CD14-positive monocyte (primary cell): ENCODE measurements at regions not wholly inside any gene's neighbourhood (a gene's known extent, or its start where the extent isn't known, plus 50 kb on each side); places are given as distances from the start of the nearest gene placed in this dataset.
"Not testable (repeated sequence)": the region's sequence is repeated elsewhere in the genome, so short reads cannot be mapped to it uniquely, and the experiment has no call there.

ENCODE experiments used
- DNase-seq, 3 donors: peaks; one replicate each; pipeline ENCODE4 v3.0.0-alpha.2; 2011 to 2022
- H2AFZ ChIP-seq: 2 replicates; pipeline ENCODE4 v1.6.0; 2012; ENCODE audit warnings: mild to moderate bottlenecking, low read depth, low read length, inconsistent platforms; ENCODE audit not compliant: insufficient read depth, poor library complexity, severe bottlenecking
- H3K27ac ChIP-seq, 2 donors: 1 replicate in 1 of 2; 2 replicates in 1 of 2; pipeline ENCODE4 v1.5.1; 2012 to 2013; ENCODE audit warnings: low read length in 2 of 2, control low read depth in 1 of 2, inconsistent platforms in 1 of 2, low read depth in 1 of 2, mild to moderate bottlenecking in 1 of 2
- H3K27me3 ChIP-seq, 2 donors: one replicate each; pipeline versions ENCODE4 v1.6.0 to v1.6.1; 2011 to 2013; ENCODE audit warnings: low read length in 2 of 2; ENCODE audit not compliant: control insufficient read depth in 2 of 2, insufficient read depth in 2 of 2
- H3K36me3 ChIP-seq, 2 donors: replicated peaks in 1 of 2; 1 replicate in 1 of 2; 2 replicates in 1 of 2; pipeline versions ENCODE4 v1.5.1 to v1.6.1; 2012 to 2013; ENCODE audit warnings: low read length in 2 of 2, control low read depth in 1 of 2, inconsistent platforms in 1 of 2, mild to moderate bottlenecking in 1 of 2; ENCODE audit not compliant: insufficient read depth in 2 of 2, control insufficient read depth in 1 of 2
- H3K4me1 ChIP-seq, 2 donors: 1 replicate in 1 of 2; 2 replicates in 1 of 2; pipeline versions ENCODE4 v1.5.1 to v1.6.1; 2012 to 2013; ENCODE audit warnings: low read length in 2 of 2, control low read depth in 1 of 2, inconsistent platforms in 1 of 2, mild to moderate bottlenecking in 1 of 2, moderate library complexity in 1 of 2; ENCODE audit not compliant: insufficient read depth in 2 of 2, control insufficient read depth in 1 of 2
- H3K4me2 ChIP-seq: replicated peaks from 2 replicates; pipeline ENCODE3; 2012; ENCODE audit warnings: low read length, moderate library complexity, mild to moderate bottlenecking; ENCODE audit not compliant: poor library complexity, severe bottlenecking; ENCODE audit errors: extremely low read depth
- H3K4me3 ChIP-seq, 3 experiments: fragments of 200-600 bp in 1 of 3; sonication (generic) in 1 of 3; replicated peaks in 1 of 3; 1 replicate in 2 of 3; 2 replicates in 1 of 3; pipeline ENCODE4 v1.5.1; 2011 to 2013; ENCODE audit warnings: low read length in 3 of 3, mild to moderate bottlenecking in 3 of 3, control low read depth in 2 of 3, low read depth in 2 of 3, inconsistent platforms in 1 of 3, moderate library complexity in 1 of 3
- H3K79me2 ChIP-seq: 2 replicates; pipeline ENCODE4 v1.6.0; 2012; ENCODE audit warnings: mild to moderate bottlenecking, control low read depth, inconsistent platforms, low read length, moderate library complexity; ENCODE audit not compliant: insufficient read depth
- H3K9ac ChIP-seq: 2 replicates; pipeline ENCODE4 v1.6.0; 2017; ENCODE audit warnings: low read length, mild to moderate bottlenecking; ENCODE audit not compliant: insufficient read depth, poor library complexity, severe bottlenecking
- H3K9me3 ChIP-seq, 2 donors: replicated peaks in 1 of 2; 1 replicate in 1 of 2; 2 replicates in 1 of 2; pipeline versions ENCODE4 v1.5.1 to v1.6.1; 2012 to 2013; ENCODE audit warnings: low read length in 2 of 2, control low read depth in 1 of 2; ENCODE audit not compliant: control insufficient read depth in 1 of 2, insufficient read depth in 1 of 2
- H4K20me1 ChIP-seq: 2 replicates; pipeline ENCODE4 v1.6.0; 2012; ENCODE audit warnings: mild to moderate bottlenecking, low read length, control low read depth, moderate library complexity; ENCODE audit not compliant: insufficient read depth
- H3K27ac Mint-ChIP-seq, 7 donors: one replicate each; pipeline ENCODE4 v1.8.0; 2020; ENCODE audit warnings: mild to moderate bottlenecking in 7 of 7, mixed read lengths in 7 of 7, moderate library complexity in 6 of 7, inconsistent platforms in 2 of 7
- H3K27me3 Mint-ChIP-seq, 3 donors: one replicate each; pipeline ENCODE4 v1.8.0; 2021 to 2022; ENCODE audit warnings: low read depth in 3 of 3, mild to moderate bottlenecking in 3 of 3, mixed read lengths in 3 of 3, moderate library complexity in 3 of 3, inconsistent platforms in 1 of 3
- H3K36me3 Mint-ChIP-seq, 2 donors: one replicate each; pipeline ENCODE4 v1.8.0; 2020; ENCODE audit warnings: mixed read lengths in 2 of 2, inconsistent platforms in 1 of 2, mild to moderate bottlenecking in 1 of 2
- H3K4me1 Mint-ChIP-seq: one replicate; pipeline ENCODE4 v1.8.0; 2020; ENCODE audit warnings: mild to moderate bottlenecking, mixed read lengths
- H3K4me3 Mint-ChIP-seq, 2 donors: one replicate each; pipeline ENCODE4 v1.8.0; 2020; ENCODE audit warnings: mild to moderate bottlenecking in 2 of 2, mixed read lengths in 2 of 2, moderate library complexity in 1 of 2
- H3K9me3 Mint-ChIP-seq, 7 donors: one replicate each; pipeline ENCODE4 v1.8.0; 2020 to 2022; ENCODE audit warnings: mixed read lengths in 7 of 7, mild to moderate bottlenecking in 6 of 7, moderate library complexity in 6 of 7, inconsistent platforms in 2 of 7
- WGBS: methylation state at CpG from one replicate; pipeline ENCODE4 v1.1.5; 2013; ENCODE audit warnings: missing lambda C conversion rate; ENCODE audit not compliant: insufficient coverage; 5-methylcytosine and 5-hydroxymethylcytosine counted together
- intact Hi-C, 2 donors: fragments of 100-400 bp; cut with micrococcal nuclease; formaldehyde crosslinking; loops; one replicate each; pipeline versions ENCODE4 v1.15.0 to v1.15.1; 2023

DNA sequence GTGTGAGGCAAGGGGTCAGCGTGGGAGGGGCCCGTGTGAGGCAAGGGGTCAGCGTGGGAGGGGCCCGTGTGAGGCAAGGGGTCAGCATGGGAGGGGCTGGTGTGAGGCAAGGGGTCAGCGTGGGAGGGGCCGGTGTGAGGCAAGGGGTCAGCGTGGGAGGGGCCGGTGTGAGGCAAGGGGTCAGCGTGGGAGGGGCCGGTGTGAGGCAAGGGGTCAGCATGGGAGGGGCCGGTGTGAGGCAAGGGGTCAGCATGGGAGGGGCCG lies 119.2 kb downstream of the SEPTIN14 start:
- H3K36me3 ChIP-seq, H3K4me2 ChIP-seq, H3K27ac Mint-ChIP-seq, intact Hi-C loops, H3K4me1 ChIP-seq, H2AFZ ChIP-seq, H4K20me1 ChIP-seq, DNase-seq, H3K36me3 Mint-ChIP-seq, H3K4me3 ChIP-seq, H3K79me2 ChIP-seq, H3K4me3 Mint-ChIP-seq, H3K27ac ChIP-seq, H3K9ac ChIP-seq, H3K4me1 Mint-ChIP-seq, H3K27me3 ChIP-seq, H3K27me3 Mint-ChIP-seq: not testable (repeated sequence)
- H3K9me3 ChIP-seq, result peaks cover 5 to 17% of the 10 kb centered on the region in 2 donors
- peaks cover 0 to 20% (median 10%) of the 10 kb centered on the region in 7 donors for H3K9me3 Mint-ChIP-seq
- WGBS, result 95% methylated on average over 12 of the region's 12 CpGs

DNA sequence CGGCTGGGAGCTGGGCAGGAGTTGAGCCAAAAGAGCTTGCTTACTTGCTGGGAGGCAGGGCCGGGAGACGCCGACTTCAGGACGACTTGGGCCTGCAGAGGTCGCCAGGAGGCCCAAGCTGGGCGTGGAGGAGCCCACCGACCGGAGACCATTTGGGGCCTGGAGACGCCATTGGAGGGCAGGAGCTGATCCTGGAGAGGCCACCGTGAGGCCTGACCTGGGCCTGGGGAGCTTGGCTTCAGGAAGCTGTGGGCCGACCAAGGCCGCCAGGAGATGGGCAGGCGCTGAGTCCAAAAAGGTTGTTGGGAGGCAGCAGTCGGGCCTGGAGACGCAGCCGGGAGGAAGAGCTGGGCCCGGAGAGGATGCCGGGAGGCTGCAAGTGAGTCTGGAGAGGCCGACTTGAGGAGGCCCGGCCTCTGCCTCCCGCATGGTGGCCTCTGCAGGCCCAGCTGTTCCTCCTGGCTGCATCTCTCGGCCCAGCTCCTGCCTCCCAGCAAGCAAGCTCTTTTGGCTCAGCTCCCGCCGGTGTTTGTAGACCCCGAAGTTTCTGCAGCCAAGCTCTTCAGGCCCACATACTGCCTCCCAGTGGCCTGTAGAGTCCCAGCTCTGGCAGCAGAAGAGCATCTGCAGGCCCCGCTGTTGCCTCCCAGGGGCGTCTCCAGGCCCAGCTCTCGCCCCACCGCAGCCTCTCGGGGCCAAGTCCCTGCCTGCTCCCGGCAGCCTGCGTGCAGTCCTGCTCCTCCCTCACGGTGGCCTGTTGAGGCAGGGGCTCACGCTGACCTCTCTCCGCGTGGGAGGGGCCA lies 119.7 kb downstream of the SEPTIN14 start:
- intact Hi-C loops, H3K27me3 ChIP-seq, H3K4me1 Mint-ChIP-seq, DNase-seq, H3K79me2 ChIP-seq, H3K4me2 ChIP-seq, H3K27me3 Mint-ChIP-seq, H3K9ac ChIP-seq, H2AFZ ChIP-seq, H3K4me3 Mint-ChIP-seq, H4K20me1 ChIP-seq, H3K4me1 ChIP-seq, H3K36me3 Mint-ChIP-seq, H3K36me3 ChIP-seq, H3K27ac Mint-ChIP-seq, H3K4me3 ChIP-seq, H3K27ac ChIP-seq: not testable (repeated sequence)
- H3K9me3 ChIP-seq, result peaks cover 5 to 17% of the 10 kb centered on the region in 2 donors
- H3K9me3 Mint-ChIP-seq, result peaks cover 0 to 20% (median 10%) of the 10 kb centered on the region in 7 donors
- WGBS, result 96% methylated on average over 33 of the region's 37 CpGs

DNA sequence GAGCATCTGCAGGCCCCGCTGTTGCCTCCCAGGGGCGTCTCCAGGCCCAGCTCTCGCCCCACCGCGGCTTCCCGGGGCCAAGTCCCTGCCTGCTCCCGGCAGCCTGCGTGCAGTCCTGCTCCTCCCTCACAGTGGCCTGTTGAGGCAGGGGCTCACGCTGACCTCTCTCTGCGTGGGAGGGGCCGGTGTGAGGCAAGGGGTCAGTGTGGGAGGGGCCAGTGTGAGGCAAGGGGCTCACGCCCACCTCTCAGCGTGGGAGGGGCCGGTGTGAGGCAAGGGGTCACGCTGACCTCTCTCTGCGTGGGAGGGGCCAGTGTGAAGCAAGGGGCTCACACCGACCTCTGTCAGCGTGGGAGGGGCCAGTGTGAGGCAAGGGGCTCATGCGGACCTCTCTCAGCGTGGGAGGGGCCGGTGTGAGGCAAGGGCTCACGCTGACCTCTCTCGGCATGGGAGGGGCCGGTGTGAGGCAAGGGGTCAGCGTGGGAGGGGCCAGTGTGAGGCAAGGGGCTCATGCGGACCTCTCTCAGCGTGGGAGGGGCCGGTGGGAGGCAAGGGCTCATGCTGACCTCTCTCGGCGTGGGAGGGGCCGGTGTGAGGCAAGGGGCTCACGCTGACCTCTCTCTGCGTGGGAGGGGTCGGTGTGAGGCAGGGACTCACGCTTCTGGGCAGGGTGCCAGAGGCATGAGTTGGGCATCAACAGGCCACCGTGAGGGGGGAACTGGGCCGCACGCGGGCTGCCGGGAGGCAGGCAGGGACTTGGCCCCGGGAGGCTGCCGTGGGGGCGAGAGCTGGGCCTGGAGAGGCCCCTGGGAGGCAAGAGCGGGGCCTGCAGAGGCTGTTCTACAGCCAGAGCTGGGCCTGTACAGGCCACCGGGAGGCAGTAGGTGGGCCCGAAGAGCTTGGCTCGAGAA lies 120.6 kb downstream of the SEPTIN14 start:
- H3K79me2 ChIP-seq, H3K4me1 Mint-ChIP-seq, H3K27ac ChIP-seq, H3K4me1 ChIP-seq, H3K4me2 ChIP-seq, intact Hi-C loops, H3K27me3 Mint-ChIP-seq, H2AFZ ChIP-seq, H3K36me3 Mint-ChIP-seq, DNase-seq, H4K20me1 ChIP-seq, H3K27ac Mint-ChIP-seq, H3K4me3 Mint-ChIP-seq, H3K36me3 ChIP-seq, H3K9ac ChIP-seq, H3K27me3 ChIP-seq, H3K4me3 ChIP-seq: not testable (repeated sequence)
- WGBS, result 95% methylated on average over 34 of the region's 47 CpGs
- peaks cover 5 to 17% of the 10 kb centered on the region in 2 donors for H3K9me3 ChIP-seq
- H3K9me3 Mint-ChIP-seq, result peaks cover 0 to 21% (median 10%) of the 10 kb centered on the region in 7 donors

DNA sequence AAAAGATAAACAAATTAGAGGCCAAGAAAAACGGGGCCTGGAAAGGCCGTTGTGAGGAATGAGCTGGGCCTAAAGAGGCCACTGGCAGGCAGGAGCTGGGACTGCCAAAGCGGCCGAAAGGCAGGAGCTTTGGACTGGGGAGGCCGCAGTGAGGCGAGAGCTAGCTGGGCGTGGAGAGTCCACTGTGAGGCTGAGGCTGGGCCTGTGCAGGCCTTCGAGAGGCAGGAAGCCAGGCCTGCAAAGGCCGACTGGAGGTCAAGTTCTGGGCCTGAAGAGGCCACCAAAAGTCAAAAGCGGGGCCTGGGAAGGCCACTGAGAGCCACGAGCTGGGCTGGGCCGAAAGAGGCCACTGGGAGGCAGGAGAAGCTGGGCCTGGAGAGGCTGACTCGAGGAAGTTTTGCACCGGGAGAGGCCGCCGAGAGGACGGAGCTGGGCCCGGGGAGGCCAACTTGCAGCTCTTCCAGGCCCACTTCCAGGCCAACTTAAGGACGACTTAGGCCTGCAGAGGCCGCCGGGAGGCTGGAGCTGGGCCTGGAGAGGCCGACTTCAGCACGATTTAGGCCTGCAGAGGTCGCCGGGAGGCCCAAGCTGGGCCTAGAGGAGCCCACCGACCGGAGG lies 121.8 kb downstream of the SEPTIN14 start:
- H3K36me3 ChIP-seq, H3K36me3 Mint-ChIP-seq, H3K4me3 Mint-ChIP-seq, DNase-seq, H3K9ac ChIP-seq, H3K4me3 ChIP-seq, H3K79me2 ChIP-seq, intact Hi-C loops, H2AFZ ChIP-seq, H3K4me2 ChIP-seq, H3K4me1 ChIP-seq, H3K27ac Mint-ChIP-seq, H3K27me3 Mint-ChIP-seq, H3K27ac ChIP-seq, H3K27me3 ChIP-seq, H3K4me1 Mint-ChIP-seq, H4K20me1 ChIP-seq: not testable (repeated sequence)
- 95% methylated on average over 25 of the region's 27 CpGs for WGBS
- H3K9me3 Mint-ChIP-seq, result peaks cover 0 to 26% (median 10%) of the 10 kb centered on the region in 7 donors
- peaks cover 5 to 17% of the 10 kb centered on the region in 2 donors for H3K9me3 ChIP-seq
